Cardiac muscle cell (in vitro differentiated cells and primary cell): ENCODE measurements at regions not wholly inside any gene's neighbourhood (a gene's known extent, or its start where the extent isn't known, plus 50 kb on each side); places are given as distances from the start of the nearest gene placed in this dataset.
"Not testable (repeated sequence)": the region's sequence is repeated elsewhere in the genome, so short reads cannot be mapped to it uniquely, and the experiment has no call there.

Source experiments
- DNase-seq, 2 donors: peaks; one replicate each; pipeline versions ENCODE4 v3.0.0 to v3.0.0-alpha.2; 2010 to 2017; ENCODE audit warnings: low read depth in 1 of 2, low spot score in 1 of 2
- H3K27ac ChIP-seq: fragments of 200-600 bp; sonication (generic); 2 replicates; pipeline ENCODE4 v1.5.1; 2016
- H3K27me3 ChIP-seq: fragments of 200-600 bp; sonication (generic); 2 replicates; pipeline ENCODE4 v1.6.0; 2016; ENCODE audit warnings: control low read depth
- H3K36me3 ChIP-seq: fragments of 200-600 bp; sonication (generic); 2 replicates; pipeline ENCODE4 v1.5.1; 2016; ENCODE audit warnings: control low read depth
- H3K4me1 ChIP-seq: fragments of 200-600 bp; sonication (generic); 2 replicates; pipeline ENCODE4 v1.8.1; 2017; ENCODE audit warnings: low read depth, mild to moderate bottlenecking, mixed run types
- H3K4me3 ChIP-seq: fragments of 200-600 bp; sonication (generic); 2 replicates; pipeline ENCODE4 v1.5.1; 2016; ENCODE audit warnings: mild to moderate bottlenecking
- H3K9me3 ChIP-seq: fragments of 200-600 bp; sonication (generic); 2 replicates; pipeline ENCODE4 v1.5.1; 2017; ENCODE audit warnings: low read depth, mild to moderate bottlenecking, control low read depth
- CTCF ChIP-seq: IDR thresholded peaks from 2 replicates; pipeline ENCODE4 v1.5.1; 2012; ENCODE audit warnings: low read depth, mild to moderate bottlenecking, low read length

GRCh38 chr2:41204315-41204714 lies 752.4 kb upstream of the SLC8A1 start:
- Histone ChIP-seq H3K4me3 (no peak overlapping the region), H3K9me3 (no peaks in the 10 kb centered on the region), H3K36me3 (no peaks in the 10 kb centered on the region), H3K27ac (no peak overlapping the region), H3K27me3 (no peaks in the 10 kb centered on the region), H3K4me1 (no peaks in the 10 kb centered on the region)
- no peak for TF ChIP-seq CTCF
- DNase-seq, result no peak

GRCh38 chr2:41206004-41206403 lies 754.1 kb upstream of the SLC8A1 start:
- TF ChIP-seq CTCF, result no peak
- Histone ChIP-seq H3K27ac (no peak overlapping the region), H3K27me3 (no peaks in the 10 kb centered on the region), H3K36me3 (no peaks in the 10 kb centered on the region), H3K9me3 (no peaks in the 10 kb centered on the region), H3K4me3 (no peak overlapping the region), H3K4me1 (no peaks in the 10 kb centered on the region)
- no peak for DNase-seq

DNA sequence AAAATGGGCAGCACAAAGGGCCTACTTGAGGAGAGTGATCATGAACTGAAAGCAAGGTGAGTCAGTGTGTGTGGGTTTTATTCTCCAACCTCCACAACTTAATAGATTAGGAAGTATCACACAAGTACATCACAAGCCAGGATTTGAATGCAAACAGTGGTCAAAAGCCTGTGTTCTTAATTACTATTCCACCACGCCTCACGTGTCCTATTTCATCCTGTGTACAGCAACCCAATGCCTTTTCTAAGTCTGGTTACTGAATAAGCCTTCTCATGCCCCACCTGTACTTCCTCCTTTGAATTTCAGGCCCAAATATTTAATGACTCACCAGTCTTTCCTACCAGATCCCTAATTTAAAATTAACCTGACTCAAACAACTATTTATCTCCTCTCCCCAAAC lies 755.7 kb upstream of the SLC8A1 start:
- TF ChIP-seq CTCF, result no peak
- no peaks in the 10 kb centered on the region for H3K4me1 ChIP-seq

GRCh38 chr2:41210030-41210429 lies 758.1 kb upstream of the SLC8A1 start:
- not testable (repeated sequence) for H3K36me3 ChIP-seq, H3K9me3 ChIP-seq, H3K27me3 ChIP-seq, H3K4me1 ChIP-seq, DNase-seq, H3K27ac ChIP-seq, H3K4me3 ChIP-seq

More for the DNA sequence above, 755.7 kb upstream of the SLC8A1 start:
- Histone ChIP-seq H3K4me3 (no peak overlapping the region), H3K9me3 (no peaks in the 10 kb centered on the region), H3K36me3 (no peaks in the 10 kb centered on the region), H3K27ac (no peak overlapping the region), H3K27me3 (no peaks in the 10 kb centered on the region)
- no peak for DNase-seq

GRCh38 chr2:41216978-41217377 lies 765.1 kb upstream of the SLC8A1 start:
- H3K27ac ChIP-seq, result no peak overlapping the region
- H3K36me3 ChIP-seq, result no peaks in the 10 kb centered on the region
- H3K27me3 ChIP-seq, result no peaks in the 10 kb centered on the region
- TF ChIP-seq CTCF, result no peak
- H3K9me3 ChIP-seq, result no peaks in the 10 kb centered on the region
- no peak overlapping the region for H3K4me3 ChIP-seq
- DNase-seq, result no peak
- H3K4me1 ChIP-seq, result no peaks in the 10 kb centered on the region

- TF ChIP-seq CTCF, result no peak
- H3K4me3 ChIP-seq, result no peak overlapping the region
- H3K27me3 ChIP-seq, result no peaks in the 10 kb centered on the region
- no peak overlapping the region for H3K27ac ChIP-seq
- H3K9me3 ChIP-seq, result no peaks in the 10 kb centered on the region
- H3K4me1 ChIP-seq, result no peaks in the 10 kb centered on the region
- DNase-seq, result no peak
- H3K36me3 ChIP-seq, result no peaks in the 10 kb centered on the region
Observed at GRCh38 chr2:41222593-41222992, 770.7 kb upstream of the SLC8A1 start.
